RWPE2 (cell line): ENCODE measurements at regions not wholly inside any gene's neighbourhood (a gene's known extent, or its start where the extent isn't known, plus 50 kb on each side); places are given as distances from the start of the nearest gene placed in this dataset.
A peak's percentile ranks its signal among the peaks of the same experiment; 100 is the strongest.

Source experiments
- ATAC-seq: fragments of 200-7000 bp; cut with Tn5 transposase; 3 replicates; pipeline ENCODE4 v1.9.1; 2021; ENCODE audit warnings: low read depth
- DNase-seq: peaks from one replicate; pipeline ENCODE4 v3.0.0-alpha.2; 2020; ENCODE audit warnings: low spot score
- H3K27ac ChIP-seq: fragments of 450-650 bp; 2 replicates; pipeline ENCODE4 v1.5.1; 2017; ENCODE audit warnings: mild to moderate bottlenecking; ENCODE audit not compliant: poor library complexity, severe bottlenecking
- H3K27me3 ChIP-seq: fragments of 250-450 bp; sonication (Bioruptor Pico); 2 replicates; pipeline ENCODE4 v1.5.1; 2021; ENCODE audit warnings: mild to moderate bottlenecking, moderate library complexity; ENCODE audit not compliant: insufficient read depth, poor library complexity, severe bottlenecking
- H3K36me3 ChIP-seq: fragments of 250-450 bp; sonication (Bioruptor Pico); 2 replicates; pipeline ENCODE4 v1.5.1; 2020; ENCODE audit warnings: low read depth, mild to moderate bottlenecking, moderate library complexity
- H3K4me1 ChIP-seq: fragments of 250-450 bp; sonication (Bioruptor Pico); 2 replicates; pipeline ENCODE4 v1.5.1; 2021; ENCODE audit warnings: mild to moderate bottlenecking, moderate library complexity; ENCODE audit not compliant: insufficient read depth, poor library complexity, severe bottlenecking
- H3K4me3 ChIP-seq: fragments of 250-450 bp; sonication (Bioruptor Pico); 2 replicates; pipeline ENCODE4 v1.5.1; 2021; ENCODE audit warnings: mild to moderate bottlenecking, moderate library complexity; ENCODE audit not compliant: severe bottlenecking
- H3K9me3 ChIP-seq: fragments of 250-450 bp; sonication (Bioruptor Pico); 2 replicates; pipeline ENCODE4 v1.5.1; 2021; ENCODE audit warnings: mild to moderate bottlenecking, moderate library complexity; ENCODE audit not compliant: severe bottlenecking
- TF ChIP-seq, protein P1 (sequence below): fragments of 450-650 bp; IDR thresholded peaks from one replicate; pipeline ENCODE4 v1.5.1; 2017; ENCODE audit warnings: mild to moderate bottlenecking, moderate library complexity; ENCODE audit not compliant: poor library complexity, severe bottlenecking

DNA sequence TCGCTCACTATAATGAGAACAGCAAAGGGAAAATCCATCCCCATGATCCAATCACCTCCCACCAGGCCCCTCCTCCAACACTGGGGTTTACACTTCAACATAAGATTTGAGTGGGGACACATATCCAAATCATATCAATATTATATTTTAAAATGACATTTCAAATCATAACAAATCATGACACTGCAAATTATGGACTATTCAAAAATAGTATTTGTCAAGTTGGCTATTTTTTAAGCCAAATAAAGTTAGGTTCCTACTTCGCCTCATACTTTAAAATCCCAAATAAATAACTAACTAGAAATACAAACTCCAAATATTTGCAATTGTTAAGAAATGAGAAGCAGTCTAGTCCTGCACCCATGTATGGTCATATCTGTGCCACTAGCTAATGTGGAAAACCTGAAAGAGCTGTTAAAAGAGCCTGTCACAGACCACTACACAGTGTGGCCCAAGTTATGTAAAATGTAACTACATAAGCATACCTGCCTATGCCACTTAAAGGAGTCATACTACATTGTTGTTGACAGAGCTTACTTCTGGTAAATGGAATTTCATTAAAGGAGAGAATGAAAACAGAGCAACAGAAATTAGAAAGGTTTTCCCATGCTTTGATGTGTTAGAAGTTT lies 334.7 kb upstream of the GULP1 start:
- Histone ChIP-seq H3K9me3 (no peaks in the 10 kb centered on the region), H3K4me3 (no peak overlapping the region), H3K4me1 (peaks cover 4% of the 10 kb centered on the region), H3K36me3 (no peaks in the 10 kb centered on the region), H3K27me3 (no peaks in the 10 kb centered on the region), H3K27ac (no peak overlapping the region)
- TF ChIP-seq, protein P1, sequence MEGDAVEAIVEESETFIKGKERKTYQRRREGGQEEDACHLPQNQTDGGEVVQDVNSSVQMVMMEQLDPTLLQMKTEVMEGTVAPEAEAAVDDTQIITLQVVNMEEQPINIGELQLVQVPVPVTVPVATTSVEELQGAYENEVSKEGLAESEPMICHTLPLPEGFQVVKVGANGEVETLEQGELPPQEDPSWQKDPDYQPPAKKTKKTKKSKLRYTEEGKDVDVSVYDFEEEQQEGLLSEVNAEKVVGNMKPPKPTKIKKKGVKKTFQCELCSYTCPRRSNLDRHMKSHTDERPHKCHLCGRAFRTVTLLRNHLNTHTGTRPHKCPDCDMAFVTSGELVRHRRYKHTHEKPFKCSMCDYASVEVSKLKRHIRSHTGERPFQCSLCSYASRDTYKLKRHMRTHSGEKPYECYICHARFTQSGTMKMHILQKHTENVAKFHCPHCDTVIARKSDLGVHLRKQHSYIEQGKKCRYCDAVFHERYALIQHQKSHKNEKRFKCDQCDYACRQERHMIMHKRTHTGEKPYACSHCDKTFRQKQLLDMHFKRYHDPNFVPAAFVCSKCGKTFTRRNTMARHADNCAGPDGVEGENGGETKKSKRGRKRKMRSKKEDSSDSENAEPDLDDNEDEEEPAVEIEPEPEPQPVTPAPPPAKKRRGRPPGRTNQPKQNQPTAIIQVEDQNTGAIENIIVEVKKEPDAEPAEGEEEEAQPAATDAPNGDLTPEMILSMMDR = no peak
- ATAC-seq = no peak
- DNase-seq = no peak

DNA sequence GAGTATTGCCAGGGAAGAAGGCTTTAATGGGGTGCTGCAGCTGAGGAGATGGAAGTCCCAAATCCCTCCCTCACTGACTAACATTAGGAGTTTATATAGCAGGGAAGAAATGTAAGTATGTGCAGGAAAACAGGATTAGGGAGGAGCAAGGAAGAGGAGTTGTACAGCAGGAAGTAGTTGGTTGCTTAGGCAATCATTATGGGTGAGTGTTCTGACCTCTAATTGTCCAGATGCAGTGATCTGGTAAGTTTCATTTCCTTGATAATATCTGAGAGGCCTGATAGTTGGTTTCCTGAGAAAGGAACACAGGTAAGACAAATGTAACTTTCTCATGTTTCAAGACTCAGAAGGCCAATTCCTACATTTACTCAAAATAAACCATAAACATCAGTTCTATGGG lies 331.9 kb upstream of the GULP1 start:
- Histone ChIP-seq H3K36me3 (no peaks in the 10 kb centered on the region), H3K4me1 (peaks cover 4% of the 10 kb centered on the region), H3K9me3 (no peaks in the 10 kb centered on the region), H3K27me3 (no peaks in the 10 kb centered on the region), H3K27ac (no peak overlapping the region), H3K4me3 (no peak overlapping the region)
- DNase-seq = no peak
- peak; percentile 57 for ATAC-seq
- TF ChIP-seq, protein P1 = no peak

DNA sequence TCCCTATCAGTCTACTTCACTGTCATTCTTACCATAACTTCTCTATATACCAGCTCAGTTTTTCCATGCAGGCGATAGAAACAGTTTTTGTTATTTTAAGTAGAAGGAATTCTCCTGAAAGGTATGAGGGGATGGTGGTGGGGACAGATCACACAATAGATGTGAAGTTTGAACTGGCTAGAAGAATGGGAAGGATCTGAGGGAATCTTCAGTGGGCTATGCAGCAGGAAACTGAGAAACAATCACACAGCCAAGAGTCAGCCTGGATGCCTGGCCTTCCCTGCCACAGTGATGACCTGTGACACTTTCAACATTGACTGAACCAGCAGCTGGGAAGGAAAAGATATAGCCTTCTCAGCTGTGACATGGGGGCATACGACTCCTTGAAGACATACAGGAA lies 329.1 kb upstream of the GULP1 start:
- TF ChIP-seq, protein P1 = no peak
- no peak for DNase-seq
- H3K4me3 ChIP-seq = no peak overlapping the region

DNA sequence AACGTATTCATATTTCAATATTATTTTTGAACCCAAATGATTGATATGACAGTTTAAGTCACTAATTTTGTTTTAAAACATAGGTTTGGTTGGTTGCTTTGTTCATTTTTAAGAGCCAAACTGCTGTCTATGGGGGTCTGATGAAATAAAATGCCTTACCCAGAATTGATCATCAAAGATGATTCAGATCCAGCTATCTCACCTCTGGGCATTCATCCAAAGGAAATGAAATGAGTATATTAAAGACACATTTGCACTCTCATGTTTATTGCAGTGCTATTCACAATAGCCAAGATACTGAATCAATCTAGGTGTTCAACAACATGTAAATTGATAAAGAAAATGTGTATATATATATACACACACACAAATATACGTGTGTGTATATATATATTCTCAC lies 326.9 kb upstream of the GULP1 start:
- TF ChIP-seq, protein P1 = no peak
- no peaks in the 10 kb centered on the region for H3K9me3 ChIP-seq
- ATAC-seq = peak; percentile 51; the same call in 1 of the 3 replicates
- no peaks in the 10 kb centered on the region for H3K27me3 ChIP-seq
- H3K4me3 ChIP-seq = no peak overlapping the region
- no peaks in the 10 kb centered on the region for H3K4me1 ChIP-seq
- no peak for DNase-seq
- H3K36me3 ChIP-seq = no peaks in the 10 kb centered on the region
- no peak overlapping the region for H3K27ac ChIP-seq

More for the DNA sequence above, 329.1 kb upstream of the GULP1 start:
- ATAC-seq = no peak
- H3K4me1 ChIP-seq = peaks cover 4% of the 10 kb centered on the region
- H3K9me3 ChIP-seq = no peaks in the 10 kb centered on the region
- no peaks in the 10 kb centered on the region for H3K27me3 ChIP-seq
- no peaks in the 10 kb centered on the region for H3K36me3 ChIP-seq
- H3K27ac ChIP-seq = no peak overlapping the region

DNA sequence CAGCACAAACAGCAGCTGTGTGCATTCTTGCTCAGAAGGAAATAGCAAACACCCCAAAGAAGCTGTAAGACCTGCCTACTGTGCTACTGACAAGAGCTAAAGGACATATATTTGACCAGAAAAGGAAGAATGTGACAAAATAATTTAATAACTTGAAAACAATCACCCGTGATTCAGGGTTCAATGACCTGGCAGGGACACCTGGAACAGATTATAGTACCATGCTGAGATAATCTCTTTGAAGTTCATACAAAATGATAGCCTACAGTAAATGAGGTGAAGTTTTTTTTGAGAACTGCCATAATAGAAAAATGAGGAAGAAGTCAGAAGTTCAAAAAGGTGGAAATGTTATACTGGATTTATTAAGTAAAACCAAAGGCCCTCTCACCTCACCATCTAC lies 324.8 kb upstream of the GULP1 start:
- H3K4me1 ChIP-seq = no peaks in the 10 kb centered on the region
- DNase-seq (no peak), ATAC-seq (no peak)
- no peaks in the 10 kb centered on the region for H3K36me3 ChIP-seq
- H3K9me3 ChIP-seq = no peaks in the 10 kb centered on the region
- no peak overlapping the region for H3K4me3 ChIP-seq
- TF ChIP-seq, protein P1 = no peak
- no peaks in the 10 kb centered on the region for H3K27me3 ChIP-seq
- H3K27ac ChIP-seq = no peak overlapping the region
